GM12801 (cell line): ENCODE measurements at regions not wholly inside any gene's neighbourhood (a gene's known extent, or its start where the extent isn't known, plus 50 kb on each side); places are given as distances from the start of the nearest gene placed in this dataset.

ENCODE experiments used
- TF ChIP-seq, protein P1 (sequence below): IDR thresholded peaks from one replicate; pipeline ENCODE4 v1.5.1; 2011; ENCODE audit warnings: control low read depth; ENCODE audit not compliant: insufficient read length; ENCODE audit errors: extremely low read depth

DNA sequence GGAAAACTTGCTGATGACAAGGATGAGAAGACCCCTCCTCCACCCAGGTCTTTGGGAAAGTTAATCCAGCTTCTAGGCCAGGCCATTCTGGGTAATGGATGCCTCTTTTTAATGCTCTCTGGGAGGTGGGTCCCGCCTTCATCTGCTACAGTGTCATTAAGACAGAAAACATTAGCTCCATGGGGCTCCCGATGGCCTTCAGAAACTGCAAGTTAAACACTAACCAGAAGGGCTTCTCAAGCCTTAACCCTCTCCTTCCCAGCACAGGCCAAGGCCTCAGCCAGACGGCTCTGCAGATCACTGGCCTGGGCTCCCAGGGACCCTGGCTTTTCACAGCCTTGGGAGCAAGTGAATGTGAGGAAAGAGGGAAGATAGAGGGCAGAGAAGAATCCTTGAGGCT is 364.9 kb downstream of the MATN1 start:
- TF ChIP-seq, protein P1, sequence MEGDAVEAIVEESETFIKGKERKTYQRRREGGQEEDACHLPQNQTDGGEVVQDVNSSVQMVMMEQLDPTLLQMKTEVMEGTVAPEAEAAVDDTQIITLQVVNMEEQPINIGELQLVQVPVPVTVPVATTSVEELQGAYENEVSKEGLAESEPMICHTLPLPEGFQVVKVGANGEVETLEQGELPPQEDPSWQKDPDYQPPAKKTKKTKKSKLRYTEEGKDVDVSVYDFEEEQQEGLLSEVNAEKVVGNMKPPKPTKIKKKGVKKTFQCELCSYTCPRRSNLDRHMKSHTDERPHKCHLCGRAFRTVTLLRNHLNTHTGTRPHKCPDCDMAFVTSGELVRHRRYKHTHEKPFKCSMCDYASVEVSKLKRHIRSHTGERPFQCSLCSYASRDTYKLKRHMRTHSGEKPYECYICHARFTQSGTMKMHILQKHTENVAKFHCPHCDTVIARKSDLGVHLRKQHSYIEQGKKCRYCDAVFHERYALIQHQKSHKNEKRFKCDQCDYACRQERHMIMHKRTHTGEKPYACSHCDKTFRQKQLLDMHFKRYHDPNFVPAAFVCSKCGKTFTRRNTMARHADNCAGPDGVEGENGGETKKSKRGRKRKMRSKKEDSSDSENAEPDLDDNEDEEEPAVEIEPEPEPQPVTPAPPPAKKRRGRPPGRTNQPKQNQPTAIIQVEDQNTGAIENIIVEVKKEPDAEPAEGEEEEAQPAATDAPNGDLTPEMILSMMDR, result no peak

DNA sequence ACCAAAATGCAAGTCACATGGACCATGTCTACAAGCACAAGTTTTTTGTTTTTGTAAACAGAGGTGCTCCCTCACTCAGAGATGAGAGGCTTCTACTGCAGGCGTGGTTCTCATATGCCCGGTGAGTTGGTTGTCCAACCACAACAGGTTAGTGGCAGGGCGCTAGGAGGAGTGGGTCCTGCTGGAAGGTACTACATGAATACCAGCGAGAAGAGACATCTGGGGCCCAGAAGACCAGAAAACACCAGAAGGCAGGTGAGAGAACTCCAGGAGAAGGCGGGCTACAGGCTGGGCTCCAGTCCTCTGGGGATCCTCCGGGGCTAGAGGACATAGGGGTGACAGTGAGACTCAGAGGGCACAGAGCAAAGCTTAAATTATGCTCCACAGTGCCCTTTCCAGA is 366.5 kb downstream of the MATN1 start:
- TF ChIP-seq, protein P1, result no peak

DNA sequence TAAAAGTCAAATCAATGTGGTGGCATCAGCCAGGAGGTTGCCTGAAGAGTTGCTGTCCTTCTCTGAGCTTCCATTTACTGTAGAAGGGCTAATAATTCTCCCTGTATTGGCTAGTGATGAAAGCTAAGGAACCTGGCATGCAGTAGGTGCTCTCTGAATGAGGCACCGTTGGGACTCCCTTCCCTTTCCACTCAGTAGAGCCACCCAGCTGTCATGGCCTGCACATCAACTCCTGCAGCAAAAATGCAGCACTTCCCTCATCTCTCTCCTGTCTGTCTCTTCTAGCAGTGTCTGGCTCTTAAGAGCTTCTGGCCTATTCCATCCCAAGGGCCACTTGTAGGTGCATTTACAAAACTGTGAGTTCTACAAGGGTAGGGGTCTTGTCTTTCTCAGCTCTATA is 369.0 kb downstream of the MATN1 start:
- TF ChIP-seq, protein P1, result no peak

GRCh38 chr1:30353637-30354036 is 369.7 kb downstream of the MATN1 start:
- TF ChIP-seq, protein P1, result no peak

- TF ChIP-seq, protein P1, result no peak
These were observed 375.2 kb downstream of the MATN1 start for GRCh38 chr1:30348147-30348546.

DNA sequence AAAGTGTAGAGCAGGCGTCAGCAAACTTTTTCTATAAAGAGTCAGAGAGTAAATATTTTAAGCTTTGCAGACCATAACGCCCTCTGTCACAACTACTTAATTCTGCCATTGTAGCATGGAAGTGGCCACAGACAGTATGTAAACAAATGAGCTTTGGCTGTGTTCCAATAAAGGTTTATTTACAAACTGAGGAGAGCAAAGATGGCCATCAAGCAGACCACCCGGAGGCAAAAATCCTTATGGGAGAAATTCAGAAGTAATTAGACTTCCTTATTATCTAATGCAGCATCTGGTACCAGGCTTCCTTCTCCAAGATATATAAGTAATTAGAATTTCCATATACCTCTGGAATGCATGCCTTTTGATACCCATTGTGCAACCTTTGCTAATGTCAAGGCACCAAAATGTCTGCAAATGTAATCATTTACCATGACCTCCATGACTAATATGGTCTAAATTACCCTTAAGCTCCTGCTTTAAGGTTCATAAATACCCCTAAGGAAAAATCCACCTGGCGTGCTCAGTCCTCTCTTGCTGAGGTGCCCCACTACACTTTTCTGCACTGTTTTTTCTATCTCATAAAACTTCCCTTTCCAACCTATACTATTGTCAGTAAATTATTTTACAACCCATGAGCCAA is 377.8 kb downstream of the MATN1 start:
- TF ChIP-seq, protein P1, result no peak

DNA sequence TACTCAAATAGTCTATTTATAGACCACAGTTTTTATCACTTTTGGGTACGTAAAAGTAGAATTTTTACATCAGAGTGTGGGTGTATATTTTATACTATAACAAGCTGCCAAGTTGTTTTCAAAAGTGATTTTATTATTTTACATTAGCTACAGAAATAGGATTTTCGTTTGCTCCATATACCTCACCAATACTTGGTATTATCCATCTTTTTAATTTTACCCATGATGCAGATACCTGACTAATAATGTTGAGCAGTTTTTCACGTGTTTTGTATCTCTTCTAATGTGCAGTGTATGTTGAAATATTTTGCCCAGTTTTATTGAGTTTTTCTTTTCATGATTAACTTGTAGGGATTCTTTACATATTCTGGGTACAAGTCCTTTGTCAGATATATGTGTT is 379.8 kb downstream of the MATN1 start:
- TF ChIP-seq, protein P1, result no peak
